PC-3 (cell line): ENCODE measurements at regions not wholly inside any gene's neighbourhood (a gene's known extent, or its start where the extent isn't known, plus 50 kb on each side); places are given as distances from the start of the nearest gene placed in this dataset.

Source experiments
- ATAC-seq: fragments of 200-7000 bp; cut with Tn5 transposase; 2 replicates; pipeline ENCODE4 v1.9.1; 2020; ENCODE audit warnings: mild to moderate bottlenecking, moderate library complexity
- BruUV-seq: library from RNA; stranded (reverse); fragments of 400-500 nt; replicated peaks from 2 replicates; lab custom pipeline; 2021; lab: Mats Ljungman, UMichigan
- CTCF ChIA-PET: fragments of 300-600 bp; sonication (Branson Sonifier 250); formaldehyde crosslinking; loops from one replicate; lab custom pipeline; 2022; ENCODE audit warnings: antibody characterized with exemption; lab: Charles Lee
- POLR2A ChIA-PET: fragments of 300-600 bp; sonication (Branson Sonifier 250); formaldehyde crosslinking; loops from one replicate; lab custom pipeline; 2022; ENCODE audit warnings: antibody characterized with exemption; ENCODE audit not compliant: unreplicated experiment; lab: Charles Lee
- DNase-seq: peaks from one replicate; pipeline ENCODE4 v3.0.0-alpha.2; 2015
- H2AFZ ChIP-seq: fragments of 300-600 bp; sonication (generic); 2 replicates; pipeline ENCODE4 v1.6.0; 2016; ENCODE audit warnings: antibody characterized with exemption, low read length
- H3F3A ChIP-seq: fragments of 300-600 bp; sonication (generic); one replicate; pipeline ENCODE4 v1.6.0; 2017; ENCODE audit warnings: antibody characterized with exemption, low read length, control low read depth, mild to moderate bottlenecking; ENCODE audit not compliant: unreplicated experiment
- H3K27ac ChIP-seq: fragments of 300-600 bp; sonication (generic); 2 replicates; pipeline ENCODE4 v1.5.1; 2016; ENCODE audit warnings: mild to moderate bottlenecking, low read length
- H3K27me3 ChIP-seq: fragments of 300-600 bp; sonication (generic); 2 replicates; pipeline ENCODE4 v1.6.1; 2016; ENCODE audit warnings: low read length, mixed read lengths
- H3K36me3 ChIP-seq: fragments of 300-600 bp; sonication (generic); 2 replicates; pipeline ENCODE4 v1.6.1; 2016; ENCODE audit warnings: low read depth, mixed run types, low read length, mixed read lengths
- H3K4me1 ChIP-seq: fragments of 300-600 bp; sonication (generic); 2 replicates; pipeline ENCODE4 v1.5.1; 2016; ENCODE audit warnings: low read length; ENCODE audit not compliant: insufficient read depth
- H3K4me2 ChIP-seq: fragments of 300-600 bp; sonication (generic); 2 replicates; pipeline ENCODE4 v1.6.0; 2016; ENCODE audit warnings: low read length
- H3K4me3 ChIP-seq: fragments of 300-600 bp; sonication (generic); 2 replicates; pipeline ENCODE4 v1.5.1; 2016; ENCODE audit warnings: mild to moderate bottlenecking, low read length, mixed read lengths
- H3K79me2 ChIP-seq: fragments of 300-600 bp; sonication (generic); 2 replicates; pipeline ENCODE4 v1.6.1; 2017; ENCODE audit warnings: low read length, mixed read lengths
- H3K9ac ChIP-seq: fragments of 300-600 bp; sonication (generic); 2 replicates; pipeline ENCODE4 v1.6.0; 2016; ENCODE audit warnings: mild to moderate bottlenecking, low read length
- H3K9me2 ChIP-seq: fragments of 300-600 bp; sonication (generic); replicated peaks from 2 replicates; pipeline ENCODE4 v1.6.1; 2016; ENCODE audit warnings: mixed run types, low read length, mixed read lengths
- H3K9me3 ChIP-seq: fragments of 300-600 bp; sonication (generic); 2 replicates; pipeline ENCODE4 v1.6.1; 2016; ENCODE audit warnings: low read length, mixed read lengths
- H4K20me1 ChIP-seq: fragments of 300-600 bp; sonication (generic); 2 replicates; pipeline ENCODE4 v1.6.1; 2016; ENCODE audit warnings: low read length, mixed read lengths
- EZH2 ChIP-seq: fragments of 300-600 bp; sonication (generic); IDR thresholded peaks from one replicate; pipeline ENCODE4 v1.6.1; 2017; ENCODE audit warnings: antibody characterized with exemption, mild to moderate bottlenecking, low read length; ENCODE audit not compliant: unreplicated experiment
- EZH2phosphoT487 ChIP-seq: fragments of 300-600 bp; sonication (generic); IDR thresholded peaks from 2 replicates; pipeline ENCODE4 v1.6.1; 2018; ENCODE audit warnings: mild to moderate bottlenecking, antibody characterized with exemption, low read length, borderline replicate concordance
- intact Hi-C: fragments of 100-400 bp; cut with micrococcal nuclease; formaldehyde crosslinking; loops from 2 replicates; pipeline ENCODE4 v1.9.0; 2023
- TF ChIP-seq, protein P1 (sequence below): fragments of 300-600 bp; sonication (generic); conservative IDR thresholded peaks from 2 replicates; pipeline ENCODE4 v1.5.1; 2017; ENCODE audit warnings: antibody characterized with exemption, low read depth, mild to moderate bottlenecking, low read length

DNA sequence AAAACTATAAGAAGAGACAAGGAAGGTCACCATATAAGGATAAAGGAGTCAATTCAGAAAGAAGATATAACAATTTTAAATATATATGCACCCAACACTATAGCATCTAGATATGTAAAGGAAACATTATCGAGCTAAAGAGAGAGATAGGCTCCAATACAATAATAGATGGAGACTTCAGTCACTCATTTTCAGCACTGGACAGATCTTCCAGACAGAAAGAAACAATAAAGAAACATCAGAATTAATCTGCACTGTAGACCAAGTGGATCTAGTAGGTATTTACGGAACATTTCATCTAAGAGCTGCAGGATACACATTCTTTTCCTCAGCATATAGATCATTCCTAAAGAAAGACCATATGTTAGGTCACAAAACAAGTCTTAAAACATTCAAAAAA lies 463.5 kb downstream of the KCTD16 start:
- POLR2A ChIA-PET, result no interaction called here
- intact Hi-C loops, result no loop called here
- Histone ChIP-seq H3F3A (no peaks in the 10 kb centered on the region), H3K9me3 (no peaks in the 10 kb centered on the region), H4K20me1 (no peaks in the 10 kb centered on the region), H3K9ac (no peak overlapping the region), H3K4me2 (no peak overlapping the region), H2AFZ (no peak overlapping the region), H3K27me3 (no peaks in the 10 kb centered on the region), H3K79me2 (no peaks in the 10 kb centered on the region), H3K4me3 (no peak overlapping the region), H3K36me3 (no peaks in the 10 kb centered on the region), H3K4me1 (no peaks in the 10 kb centered on the region), H3K27ac (no peak overlapping the region), H3K9me2 (no peaks in the 10 kb centered on the region)
- TF ChIP-seq EZH2 (no peak), EZH2phosphoT487 (no peak)
- TF ChIP-seq, protein P1, sequence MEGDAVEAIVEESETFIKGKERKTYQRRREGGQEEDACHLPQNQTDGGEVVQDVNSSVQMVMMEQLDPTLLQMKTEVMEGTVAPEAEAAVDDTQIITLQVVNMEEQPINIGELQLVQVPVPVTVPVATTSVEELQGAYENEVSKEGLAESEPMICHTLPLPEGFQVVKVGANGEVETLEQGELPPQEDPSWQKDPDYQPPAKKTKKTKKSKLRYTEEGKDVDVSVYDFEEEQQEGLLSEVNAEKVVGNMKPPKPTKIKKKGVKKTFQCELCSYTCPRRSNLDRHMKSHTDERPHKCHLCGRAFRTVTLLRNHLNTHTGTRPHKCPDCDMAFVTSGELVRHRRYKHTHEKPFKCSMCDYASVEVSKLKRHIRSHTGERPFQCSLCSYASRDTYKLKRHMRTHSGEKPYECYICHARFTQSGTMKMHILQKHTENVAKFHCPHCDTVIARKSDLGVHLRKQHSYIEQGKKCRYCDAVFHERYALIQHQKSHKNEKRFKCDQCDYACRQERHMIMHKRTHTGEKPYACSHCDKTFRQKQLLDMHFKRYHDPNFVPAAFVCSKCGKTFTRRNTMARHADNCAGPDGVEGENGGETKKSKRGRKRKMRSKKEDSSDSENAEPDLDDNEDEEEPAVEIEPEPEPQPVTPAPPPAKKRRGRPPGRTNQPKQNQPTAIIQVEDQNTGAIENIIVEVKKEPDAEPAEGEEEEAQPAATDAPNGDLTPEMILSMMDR, result no peak
- CTCF ChIA-PET, result no interaction called here
- no TSS peak for BruUV-seq
- DNase-seq (no peak), ATAC-seq (no peak)

DNA sequence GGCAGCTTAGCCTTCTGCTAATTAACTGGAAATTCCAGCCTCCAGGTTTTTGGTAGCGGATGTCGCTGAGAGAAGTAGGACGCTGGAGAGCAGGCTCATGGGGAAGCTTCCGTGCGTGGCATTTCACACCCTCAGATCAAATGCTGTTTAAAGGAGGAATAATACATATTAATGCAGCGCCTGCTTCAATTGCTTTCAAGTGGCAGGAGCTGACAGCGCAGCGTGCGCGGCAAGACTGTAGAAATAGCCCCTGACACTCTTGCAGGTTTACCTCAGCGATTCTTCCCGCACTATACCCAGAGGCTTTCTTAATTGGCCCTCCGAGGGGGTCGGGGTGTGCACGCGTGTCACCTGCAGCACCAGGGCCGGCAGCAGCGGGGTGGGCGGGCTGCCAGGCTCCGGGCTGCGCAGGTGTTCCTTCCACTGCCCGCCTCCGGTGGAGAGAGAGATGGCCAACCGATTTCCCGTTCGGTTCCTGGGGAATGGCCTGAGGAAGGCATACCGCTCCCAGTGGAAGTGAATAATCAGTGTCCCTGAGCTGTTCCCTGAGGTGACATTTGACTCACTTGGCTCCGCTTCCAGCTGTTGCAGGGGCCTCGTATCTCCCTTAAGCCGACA lies 427.9 kb downstream of the KCTD16 start:
- ChIA-PET POLR2A (no interaction called here), CTCF (no interaction called here)
- H3K4me2 ChIP-seq, result no peak overlapping the region
- no peak for DNase-seq
- H3K4me3 ChIP-seq, result no peak overlapping the region
- ATAC-seq, result no peak
- H3K36me3 ChIP-seq, result no peaks in the 10 kb centered on the region
- no peaks in the 10 kb centered on the region for H3K9me3 ChIP-seq
- intact Hi-C loops, result no loop called here
- BruUV-seq, result no TSS peak
- no peak overlapping the region for H3K27ac ChIP-seq
- H3K79me2 ChIP-seq, result no peaks in the 10 kb centered on the region
- H2AFZ ChIP-seq, result no peak overlapping the region
- no peak for TF ChIP-seq EZH2
- no peak for TF ChIP-seq EZH2phosphoT487
- TF ChIP-seq, protein P1, result no peak
- no peaks in the 10 kb centered on the region for H3K4me1 ChIP-seq
- no peaks in the 10 kb centered on the region for H3K9me2 ChIP-seq
- no peaks in the 10 kb centered on the region for H3K27me3 ChIP-seq
- no peaks in the 10 kb centered on the region for H3F3A ChIP-seq
- H3K9ac ChIP-seq, result no peak overlapping the region
- H4K20me1 ChIP-seq, result no peaks in the 10 kb centered on the region

DNA sequence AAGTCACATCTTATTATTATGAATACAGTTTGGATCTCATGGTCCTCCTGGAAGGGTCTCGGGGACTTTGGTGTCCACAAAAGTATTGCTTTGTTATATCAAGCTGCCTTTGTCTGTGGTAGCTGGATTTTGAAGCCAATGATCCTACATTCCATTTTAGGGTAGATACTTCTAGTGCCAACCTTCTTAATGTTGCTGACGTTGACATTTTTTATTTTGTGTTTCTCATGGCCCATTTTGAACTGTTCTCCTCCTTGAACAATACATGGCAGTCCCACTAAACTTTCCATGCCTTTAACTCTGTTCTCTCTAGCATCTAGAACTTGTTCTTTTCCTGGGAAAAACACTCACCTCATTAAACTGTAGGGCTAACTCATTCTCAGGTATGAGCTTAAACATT lies 425.8 kb downstream of the KCTD16 start:
- CTCF ChIA-PET, result no interaction called here

More for the DNA sequence above, 425.8 kb downstream of the KCTD16 start:
- H3F3A ChIP-seq, result no peaks in the 10 kb centered on the region
- H3K27me3 ChIP-seq, result no peaks in the 10 kb centered on the region
- TF ChIP-seq, protein P1, result no peak
- TF ChIP-seq EZH2phosphoT487, result no peak
- no peak for TF ChIP-seq EZH2
- no peaks in the 10 kb centered on the region for H3K36me3 ChIP-seq
- intact Hi-C loops, result no loop called here
- H2AFZ ChIP-seq, result no peak overlapping the region
- DNase-seq (no peak), ATAC-seq (no peak)
- BruUV-seq, result no TSS peak
- H4K20me1 ChIP-seq, result no peaks in the 10 kb centered on the region
- H3K79me2 ChIP-seq, result no peaks in the 10 kb centered on the region
- H3K4me2 ChIP-seq, result no peak overlapping the region
- no peaks in the 10 kb centered on the region for H3K9me2 ChIP-seq
- POLR2A ChIA-PET, result no interaction called here
- no peaks in the 10 kb centered on the region for H3K4me1 ChIP-seq
- no peak overlapping the region for H3K27ac ChIP-seq
- H3K4me3 ChIP-seq, result no peak overlapping the region
- H3K9ac ChIP-seq, result no peak overlapping the region
- H3K9me3 ChIP-seq, result no peaks in the 10 kb centered on the region
